GM21423 (cell line): ENCODE measurements at regions not wholly inside any gene's neighbourhood (a gene's known extent, or its start where the extent isn't known, plus 50 kb on each side); places are given as distances from the start of the nearest gene placed in this dataset.

Experiments used
- ATAC-seq: cut with Tn5 transposase; IDR thresholded peaks from one replicate; pipeline ENCODE4 v1.9.1; 2021; ENCODE audit warnings: mild to moderate bottlenecking, moderate library complexity; ENCODE audit not compliant: unreplicated experiment

DNA sequence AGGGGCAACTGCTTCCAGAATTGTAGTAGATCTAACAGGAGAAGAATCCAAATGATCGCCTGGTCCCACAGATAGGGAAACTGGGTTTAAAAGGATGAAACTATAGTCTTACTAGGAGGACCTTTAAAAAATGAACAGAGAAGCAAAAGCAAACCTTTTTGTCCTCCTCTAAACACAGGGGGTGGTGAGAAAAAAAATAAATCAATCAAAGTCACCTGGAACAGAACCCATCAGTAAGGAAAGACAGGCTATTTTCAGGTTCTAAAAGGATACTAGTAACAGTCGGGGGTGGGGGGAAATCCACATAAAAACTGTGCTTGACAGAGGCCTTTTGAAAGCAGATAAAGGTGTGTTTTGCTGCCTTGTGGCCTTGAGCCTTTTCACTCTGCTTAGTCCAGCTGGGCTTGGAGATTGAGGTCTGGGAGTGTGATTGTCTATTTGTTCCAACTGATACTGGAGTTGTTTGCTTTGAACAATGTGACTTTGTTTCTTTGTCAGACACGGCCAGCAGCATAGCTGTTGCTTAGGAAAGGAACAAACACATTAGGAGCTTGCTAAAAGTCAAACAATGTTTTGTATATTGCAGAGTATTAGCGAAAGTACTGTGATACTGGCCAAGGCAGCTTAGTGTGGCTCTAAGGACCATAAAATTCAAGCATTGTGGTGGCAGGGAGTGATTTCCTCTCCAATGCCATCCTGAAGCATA is 141.1 kb upstream of the IRF2BP2 start:
- no peak for ATAC-seq

DNA sequence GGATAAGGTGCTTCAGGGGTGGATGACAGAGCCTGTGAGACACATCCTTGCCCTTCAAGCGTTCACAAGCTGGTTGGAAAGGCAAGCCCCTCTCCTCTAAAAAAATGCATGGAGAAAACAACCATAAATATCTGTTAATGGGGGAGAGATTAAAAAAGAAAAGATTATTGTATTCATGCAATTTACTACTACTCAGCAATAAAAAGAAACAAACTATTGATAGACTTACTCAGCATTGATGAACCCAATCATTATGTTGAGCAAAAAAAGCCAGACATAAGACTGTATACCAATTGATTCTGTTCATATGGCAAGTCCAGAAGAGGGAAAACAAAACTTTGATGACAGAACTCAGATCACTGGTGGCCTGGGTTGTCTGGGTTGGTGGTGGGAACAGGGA is 138.7 kb upstream of the IRF2BP2 start:
- no peak for ATAC-seq

DNA sequence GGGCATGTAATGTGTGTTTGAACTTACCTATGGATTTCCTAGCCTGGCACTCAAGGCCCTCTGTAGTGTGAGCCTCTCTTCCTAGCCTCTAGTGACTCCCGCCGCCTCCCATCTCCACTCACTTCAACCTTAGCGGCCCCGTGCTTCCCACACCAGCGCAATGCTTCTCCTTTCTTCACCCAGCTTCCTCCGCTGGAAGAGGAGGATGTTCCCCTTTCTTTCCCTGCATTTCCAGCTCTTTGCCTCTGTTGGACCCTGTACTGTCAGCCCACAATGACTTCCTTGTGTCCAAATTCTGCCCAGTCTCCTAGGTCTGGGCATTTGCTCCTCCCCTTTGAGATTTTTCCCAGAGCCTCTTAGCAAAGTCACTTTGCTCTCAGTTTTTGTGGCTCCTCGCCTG is 138.1 kb upstream of the IRF2BP2 start:
- no peak for ATAC-seq

DNA sequence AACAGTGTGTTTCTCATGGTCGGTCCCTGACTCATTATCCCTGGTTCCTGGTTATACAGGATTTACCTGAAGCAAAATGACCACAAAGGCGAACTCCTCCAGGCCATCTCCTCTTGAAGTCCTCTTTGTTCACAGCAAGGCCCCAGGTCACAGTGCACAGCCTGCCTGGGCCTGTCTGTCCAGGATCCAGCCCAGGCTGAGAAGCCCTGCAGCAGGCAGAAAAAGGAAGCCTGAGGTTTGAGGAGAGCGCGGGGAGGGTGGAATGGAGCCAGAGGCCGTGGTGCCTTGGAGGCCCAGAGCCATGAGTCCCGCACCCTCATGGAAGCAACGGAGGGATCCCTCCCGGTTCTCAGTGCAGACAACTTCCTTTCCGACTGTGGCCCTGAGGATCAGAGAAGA is 136.8 kb upstream of the IRF2BP2 start:
- ATAC-seq = no peak

DNA sequence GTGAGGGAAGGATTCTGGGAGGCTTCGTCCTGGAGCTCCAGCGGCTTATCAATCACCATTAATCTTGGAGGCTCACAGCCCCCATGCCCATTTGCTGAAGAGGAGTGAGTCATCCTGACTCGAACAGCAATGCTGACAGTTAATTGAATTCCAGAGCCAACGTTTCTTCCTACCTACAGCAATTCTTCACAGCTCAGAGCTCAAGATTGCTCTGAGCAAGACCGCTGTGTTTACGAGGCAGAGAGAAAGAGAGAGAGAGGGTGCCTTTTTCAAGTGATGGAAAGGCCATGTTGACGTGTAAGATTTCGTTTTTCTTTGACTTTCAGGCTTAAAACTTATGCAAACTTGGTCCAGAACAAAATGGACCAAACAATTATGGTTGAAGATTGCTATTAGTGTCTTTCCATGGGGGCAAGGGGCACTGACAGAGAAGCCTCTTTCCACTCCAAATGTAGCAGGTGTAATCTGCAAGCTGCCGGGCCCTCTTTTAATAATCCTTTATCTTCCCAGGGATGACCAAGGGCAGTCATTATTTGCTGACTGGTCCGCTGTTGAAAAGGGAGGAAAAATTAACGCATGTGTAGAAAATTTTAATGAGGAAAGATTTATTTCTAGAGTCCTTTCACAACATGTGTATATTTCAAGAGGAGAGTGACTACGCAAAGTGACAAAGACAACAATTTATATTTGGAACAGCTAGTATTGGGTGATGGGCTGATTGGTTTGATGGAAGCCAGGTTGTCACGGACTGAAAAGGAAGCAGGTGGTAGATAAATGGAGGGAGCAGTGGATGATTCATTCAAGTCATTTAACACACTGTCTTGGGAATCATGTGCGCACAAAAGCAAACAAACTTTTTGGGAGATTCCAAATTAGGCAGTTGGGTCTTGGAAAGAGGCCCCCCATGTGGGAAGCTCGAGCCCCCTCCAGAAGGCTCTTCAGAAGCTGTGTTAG is 136.1 kb upstream of the IRF2BP2 start:
- ATAC-seq = no peak

DNA sequence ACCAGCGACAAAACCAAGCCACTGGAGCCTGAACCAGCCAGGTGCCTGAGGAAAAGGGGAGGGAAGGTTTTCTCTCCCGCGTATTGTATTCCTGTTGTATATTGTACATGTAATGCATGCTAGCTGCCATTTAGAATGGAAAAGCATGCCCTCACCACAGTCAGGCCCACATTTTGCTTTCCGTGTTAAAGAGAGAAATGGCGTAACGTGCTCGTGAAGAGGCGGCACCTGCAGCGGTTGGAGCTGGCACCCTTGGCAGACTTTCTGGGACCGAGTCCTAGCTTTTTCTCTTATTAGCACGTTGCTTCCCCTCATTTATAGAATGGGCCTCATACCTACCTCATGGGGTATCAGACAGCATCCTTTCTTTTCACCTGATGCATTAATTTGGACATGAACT is 135.3 kb upstream of the IRF2BP2 start:
- ATAC-seq = no peak

DNA sequence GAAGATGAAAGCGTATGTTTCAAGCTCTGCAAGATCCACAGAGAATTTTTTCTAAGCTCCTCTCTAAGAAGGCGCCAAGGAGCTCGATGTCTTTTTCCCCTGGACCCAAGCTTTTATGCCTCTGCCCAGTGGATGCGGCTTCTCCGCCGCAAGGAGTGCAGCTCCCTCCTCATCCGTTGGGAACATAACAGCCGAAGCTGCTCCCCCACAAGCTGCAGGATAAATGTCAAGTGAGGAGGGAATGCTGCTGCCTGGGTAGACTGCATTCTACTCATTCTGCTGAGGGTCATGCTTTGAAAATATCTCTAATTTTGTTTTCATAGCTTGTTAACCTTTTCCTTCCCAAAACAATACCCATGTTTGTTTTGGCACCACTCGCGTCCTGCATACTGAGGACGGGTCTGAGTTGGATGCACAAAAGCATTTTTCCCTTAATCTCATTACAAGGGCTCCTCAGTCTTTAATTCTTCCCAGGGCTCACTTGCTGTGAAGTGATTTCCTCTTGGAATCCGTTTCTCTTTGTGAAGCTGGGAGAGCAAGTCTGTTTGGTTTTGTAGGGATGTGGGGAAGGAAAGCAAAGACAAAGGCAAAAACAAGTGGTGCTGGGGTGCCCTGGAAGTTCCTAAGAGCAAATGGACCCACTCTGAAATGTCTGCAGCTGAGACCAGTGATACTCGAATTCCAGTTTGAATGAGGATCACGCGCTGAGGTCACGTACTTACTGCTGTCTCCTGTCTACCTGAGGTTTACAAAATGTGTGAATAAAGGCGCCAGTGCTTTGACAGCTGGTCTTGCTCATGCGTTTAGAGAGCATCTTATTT is 134.0 kb upstream of the IRF2BP2 start:
- no peak for ATAC-seq

DNA sequence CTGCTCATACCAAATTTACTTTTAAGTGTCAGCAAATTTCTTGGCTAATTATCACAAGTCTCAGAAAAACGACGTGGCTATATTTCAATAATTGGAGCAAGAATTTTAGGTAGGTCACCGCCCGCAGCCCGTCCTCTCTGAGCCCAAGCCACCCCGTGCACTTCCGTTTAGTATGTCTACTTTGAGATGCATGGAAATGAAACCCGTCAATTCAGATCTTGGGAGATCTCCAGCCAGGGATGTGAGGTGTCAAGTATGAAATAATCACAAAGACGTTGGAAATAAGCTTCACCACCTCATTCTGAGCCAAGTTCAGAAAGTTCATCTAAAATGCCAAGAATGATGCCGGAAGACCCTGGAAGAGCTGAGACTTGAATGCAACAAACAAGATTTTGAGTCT is 132.6 kb upstream of the IRF2BP2 start:
- no peak for ATAC-seq

DNA sequence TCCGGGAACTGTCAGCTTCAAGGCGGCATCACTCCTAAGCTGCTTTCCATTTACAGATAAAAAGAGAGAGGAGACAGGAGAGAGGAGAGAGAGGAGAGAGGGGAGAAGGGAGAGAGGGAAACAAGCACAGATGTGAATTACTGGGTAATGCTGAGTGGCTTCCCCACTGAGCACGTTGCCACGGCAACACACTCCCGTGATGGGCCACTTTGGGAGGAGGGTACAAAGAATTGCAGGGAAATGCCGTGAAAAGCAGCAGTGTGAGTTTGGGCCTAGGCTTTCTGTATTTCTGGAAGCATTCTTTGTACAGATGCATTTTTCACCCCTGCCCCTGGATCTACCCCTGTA is 128.0 kb upstream of the IRF2BP2 start:
- no peak for ATAC-seq

DNA sequence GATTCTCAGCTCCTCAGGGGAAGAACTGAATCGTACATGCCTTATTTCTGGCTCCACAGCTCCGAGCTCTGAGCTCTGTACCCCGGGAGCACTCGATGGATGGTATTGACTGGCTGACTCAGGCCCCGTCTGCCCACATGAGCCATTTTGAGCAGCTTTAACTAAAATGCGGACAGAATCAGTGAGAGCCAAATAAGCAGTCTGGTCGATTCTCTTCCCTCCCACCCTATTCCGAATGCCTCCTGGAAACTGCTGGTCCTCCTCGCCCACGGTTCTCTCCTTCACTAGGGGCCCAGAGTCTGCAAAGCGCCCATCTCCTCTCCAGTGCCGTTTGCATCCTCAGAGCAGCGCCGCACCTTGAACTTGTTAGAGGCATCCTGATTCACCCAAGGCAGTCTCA is 125.9 kb upstream of the IRF2BP2 start:
- no peak for ATAC-seq

DNA sequence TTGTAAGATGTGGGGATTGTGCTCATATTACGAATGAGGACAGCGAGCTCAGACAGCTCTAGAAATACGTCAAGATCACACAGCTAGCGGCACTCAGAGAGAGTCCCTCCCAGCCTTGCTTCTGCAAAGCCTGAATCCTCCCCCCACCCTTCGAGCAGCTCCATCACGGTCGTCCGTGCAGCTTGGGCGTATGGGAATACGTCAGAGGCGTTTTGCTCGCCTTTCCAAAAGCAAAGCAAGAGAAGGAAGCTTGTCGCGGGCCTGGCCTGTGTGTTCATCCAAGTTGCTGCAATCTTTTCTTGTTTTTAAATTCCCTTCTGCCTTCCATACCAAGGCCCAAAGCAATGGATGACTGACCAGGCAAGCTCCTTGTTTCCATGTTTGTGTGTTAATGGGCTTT is 125.5 kb upstream of the IRF2BP2 start:
- no peak for ATAC-seq

DNA sequence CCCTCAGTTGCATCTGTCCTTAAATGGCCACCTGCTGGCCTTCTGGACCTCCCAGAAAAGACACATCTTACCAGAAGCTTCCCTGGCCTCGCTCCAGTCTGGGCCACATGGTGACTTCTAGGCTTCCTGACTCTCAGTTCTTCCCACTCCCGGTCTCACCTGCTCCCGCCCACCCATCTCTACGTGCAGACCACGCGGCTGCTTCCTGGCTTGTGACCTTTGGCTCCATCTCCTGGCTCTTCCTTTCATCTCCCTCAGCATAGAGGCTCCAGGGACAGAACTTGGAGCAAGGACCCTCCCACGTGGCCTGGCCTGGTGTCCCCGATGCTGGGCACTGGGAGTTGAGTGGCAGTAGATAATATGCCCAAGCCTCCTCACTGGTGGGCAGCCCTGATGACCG is 124.9 kb upstream of the IRF2BP2 start:
- no peak for ATAC-seq

DNA sequence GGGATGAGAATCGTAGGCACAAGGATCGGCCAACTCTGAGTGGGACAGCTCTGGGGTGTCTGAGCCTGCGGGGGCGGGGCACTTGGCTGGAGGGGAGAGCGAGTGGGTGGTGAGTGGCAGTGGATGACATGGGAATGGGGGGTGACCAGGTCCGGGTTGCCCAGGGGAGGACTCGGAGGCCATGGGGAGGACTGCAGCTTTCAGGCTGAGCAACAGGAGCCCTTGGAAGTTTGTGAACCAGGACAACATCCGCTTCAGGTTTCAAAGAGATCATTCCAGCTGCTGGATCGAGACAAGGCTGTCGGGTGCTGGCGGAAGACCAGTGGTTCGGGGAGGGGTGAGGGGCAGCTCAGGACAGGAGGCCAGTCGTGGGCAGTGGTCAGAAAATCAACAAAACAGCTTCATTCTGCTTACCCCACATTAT is 124.4 kb upstream of the IRF2BP2 start:
- ATAC-seq = no peak

DNA sequence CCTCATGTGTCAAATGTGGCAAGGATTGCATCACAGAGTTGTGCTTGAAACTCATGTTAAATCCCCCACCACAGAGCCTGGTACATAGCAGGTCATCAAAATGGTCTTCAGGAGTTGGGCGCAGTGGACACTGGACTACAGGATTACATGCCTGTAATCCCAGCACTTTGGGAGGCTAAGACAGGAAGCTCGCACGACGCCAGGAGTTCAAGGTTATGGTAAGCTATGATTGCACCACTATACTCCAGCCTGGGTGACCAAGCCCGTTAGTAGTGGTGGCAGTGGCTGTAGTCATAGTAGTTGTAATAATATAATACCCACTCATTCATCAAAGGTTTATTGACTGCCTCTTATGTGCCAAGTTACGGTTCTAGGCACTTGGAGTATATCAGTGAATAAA is 123.4 kb upstream of the IRF2BP2 start:
- no peak for ATAC-seq

DNA sequence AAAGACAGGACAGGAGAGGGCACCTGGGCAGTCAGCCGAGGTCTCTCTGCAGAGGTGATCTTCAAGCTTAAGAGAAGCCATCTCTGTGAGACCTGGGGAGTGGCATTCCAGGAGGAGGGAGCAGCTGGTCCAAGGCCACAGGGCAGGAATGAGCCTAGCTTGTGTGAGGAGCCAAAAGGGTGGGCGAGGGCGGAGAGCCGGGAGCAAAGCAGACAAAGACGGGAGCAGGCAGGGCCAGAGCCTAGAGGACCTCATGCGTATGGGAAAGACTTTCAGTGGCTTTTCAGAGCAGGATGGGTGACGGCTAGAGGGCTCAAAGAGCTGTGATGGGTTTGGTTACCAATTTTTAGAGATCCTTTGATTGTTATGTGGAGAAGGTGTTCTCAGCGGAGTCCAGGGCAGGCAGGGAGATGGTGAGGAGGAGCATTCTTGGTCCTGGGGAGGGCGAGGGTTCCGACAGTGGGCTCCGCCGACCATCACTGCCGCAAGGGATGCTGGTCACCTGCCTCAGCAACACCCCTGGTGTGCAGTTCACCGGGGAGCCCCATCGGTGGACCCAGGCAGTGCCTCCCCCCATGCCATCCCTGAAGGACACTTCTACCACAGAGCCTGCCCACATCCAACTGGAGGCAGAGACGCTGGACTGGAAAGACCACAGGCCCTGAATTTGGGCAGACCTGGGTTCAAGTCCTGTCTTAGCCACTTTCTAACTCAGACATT is 122.9 kb upstream of the IRF2BP2 start:
- no peak for ATAC-seq

DNA sequence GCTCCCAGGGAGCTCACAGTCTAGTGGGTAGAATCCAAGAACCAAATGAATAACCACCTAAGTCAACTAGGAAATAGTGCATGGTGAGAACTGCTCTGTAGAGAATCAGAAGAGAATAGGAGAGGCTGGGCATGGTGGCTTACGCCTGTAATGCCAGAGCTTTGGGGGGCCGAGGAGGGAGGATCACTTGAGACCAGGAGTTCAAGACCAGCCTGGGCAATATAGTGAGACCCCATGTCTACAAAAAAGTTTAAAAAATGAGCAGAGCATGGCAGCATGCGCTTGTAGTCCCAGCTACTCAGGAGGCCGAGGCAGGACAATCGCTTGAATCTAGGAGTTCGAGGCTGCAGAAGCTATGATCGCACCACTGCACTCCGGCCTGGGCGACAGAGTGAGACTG is 122.3 kb upstream of the IRF2BP2 start:
- ATAC-seq = no peak

DNA sequence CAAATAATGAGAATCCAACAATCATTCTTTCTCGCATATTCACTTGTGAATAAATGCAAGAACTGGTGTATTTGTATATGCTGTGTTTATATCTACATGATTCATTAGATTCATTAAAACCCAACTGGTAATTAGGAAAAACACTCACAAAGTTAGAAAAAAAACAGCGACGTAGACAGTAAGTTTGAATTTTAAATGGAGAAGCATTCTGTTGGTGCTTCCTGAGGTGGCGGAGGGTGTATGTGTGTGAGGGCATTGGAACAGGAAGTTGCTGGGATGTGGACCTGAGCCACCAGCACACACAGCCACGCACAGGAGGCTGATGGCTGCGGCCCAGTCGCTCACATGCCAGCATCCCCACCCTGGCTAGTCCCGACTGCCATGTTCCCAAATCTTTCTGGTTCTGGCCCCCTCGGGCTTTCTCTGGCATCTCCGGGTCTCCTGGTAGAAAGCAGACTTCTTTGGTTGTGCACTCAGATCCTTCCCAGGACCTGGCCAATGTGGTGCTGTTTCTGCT is 121.6 kb upstream of the IRF2BP2 start:
- peak; percentile 26 for ATAC-seq

DNA sequence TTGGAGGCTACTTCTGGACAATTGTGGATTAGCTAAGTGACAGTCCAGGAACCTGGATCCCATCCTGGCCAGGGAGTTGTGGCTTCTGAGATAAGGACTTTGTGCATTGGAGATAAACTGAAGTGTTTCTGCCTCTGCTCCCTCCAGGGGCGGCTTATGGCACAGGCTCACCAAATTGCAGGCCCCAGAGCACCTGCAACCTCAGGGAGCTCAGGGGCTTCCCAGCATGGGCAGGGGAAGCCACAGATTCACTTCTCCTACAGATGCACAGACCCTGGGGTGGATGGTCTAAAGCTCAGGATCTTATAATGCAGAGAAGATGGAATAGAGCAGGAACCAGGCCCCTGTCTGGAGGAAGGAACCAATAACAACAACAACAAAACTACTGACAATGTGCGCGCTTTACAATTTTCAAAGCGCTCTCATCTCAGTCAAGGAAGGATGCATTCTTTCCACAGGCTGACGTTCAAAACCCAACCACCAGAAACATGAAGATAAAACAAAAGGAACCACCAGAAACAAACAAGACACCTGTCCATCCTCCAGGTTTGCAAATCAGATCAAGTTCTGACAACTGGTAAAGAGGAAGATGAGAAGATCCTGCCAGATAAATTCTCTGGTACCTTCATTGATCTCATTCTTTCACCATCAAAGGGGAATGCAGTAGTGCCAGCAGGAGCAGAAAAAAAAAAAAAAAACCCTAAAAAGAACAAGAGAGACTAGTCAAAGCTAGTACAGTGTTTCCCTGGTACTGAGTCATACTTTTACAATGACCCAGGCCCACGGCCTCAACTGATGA is 121.0 kb upstream of the IRF2BP2 start:
- peak; percentile 39 for ATAC-seq

DNA sequence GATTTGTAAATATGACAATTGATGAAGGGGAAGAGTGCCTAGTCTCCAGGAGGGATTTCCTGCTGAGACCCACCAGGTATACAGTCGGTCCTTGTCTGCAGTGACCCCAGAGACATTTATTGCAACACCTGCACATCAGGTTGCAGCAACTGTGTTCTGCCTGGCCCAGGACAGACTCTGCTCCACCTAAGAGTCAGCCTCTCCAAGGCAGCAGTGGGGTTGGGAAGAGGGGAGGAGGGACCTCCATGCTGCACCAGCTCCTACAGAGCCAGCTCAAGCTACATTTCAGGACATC is 120.4 kb upstream of the IRF2BP2 start:
- ATAC-seq = no peak
